Amniotic stem cell (primary cell): ENCODE measurements at regions not wholly inside any gene's neighbourhood (a gene's known extent, or its start where the extent isn't known, plus 50 kb on each side); places are given as distances from the start of the nearest gene placed in this dataset.
"Not testable (repeated sequence)": the region's sequence is repeated elsewhere in the genome, so short reads cannot be mapped to it uniquely, and the experiment has no call there.

Source experiments
- DNase-seq: peaks from one replicate; lab custom pipeline; 2025; lab: John Stamatoyannopoulos, UW

DNA sequence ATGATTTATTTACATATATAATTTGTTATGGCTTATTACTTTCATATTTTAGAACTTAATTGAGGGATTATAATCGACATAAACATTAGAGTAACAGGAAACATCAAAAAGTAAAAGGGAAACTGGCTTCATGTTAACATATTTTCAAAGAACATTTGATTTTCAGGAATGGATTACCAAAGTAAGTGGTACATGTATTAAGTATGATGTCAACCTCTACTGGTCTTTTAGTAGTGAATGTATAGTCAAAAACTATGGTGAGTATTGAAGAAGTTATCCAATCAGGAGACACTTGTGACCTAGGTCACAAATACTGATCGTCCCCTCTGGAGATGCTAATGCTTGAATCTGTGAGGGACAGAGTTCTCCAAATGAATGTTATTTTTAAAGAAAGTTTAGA is 768.9 kb upstream of the ADGRL4 start:
- no peak for DNase-seq

DNA sequence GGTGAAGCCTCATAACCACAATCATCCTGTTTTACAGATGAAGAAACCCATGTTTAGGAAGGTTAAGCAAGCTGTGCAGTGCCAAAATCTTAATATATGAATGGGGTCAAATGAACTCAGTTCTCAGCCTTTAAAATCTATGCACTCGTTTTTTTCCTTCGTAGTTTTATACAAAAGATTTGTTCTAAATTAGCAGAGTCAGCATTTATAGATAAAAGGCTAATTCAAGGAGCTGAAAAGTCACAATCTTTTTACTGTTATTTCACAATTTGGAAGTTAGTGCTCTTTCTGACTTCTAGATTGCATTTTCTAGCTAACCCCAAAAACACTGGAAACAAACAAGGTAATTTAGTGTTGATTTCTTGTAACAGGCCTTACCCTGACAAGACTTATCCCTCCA is 766.9 kb upstream of the ADGRL4 start:
- no peak for DNase-seq

DNA sequence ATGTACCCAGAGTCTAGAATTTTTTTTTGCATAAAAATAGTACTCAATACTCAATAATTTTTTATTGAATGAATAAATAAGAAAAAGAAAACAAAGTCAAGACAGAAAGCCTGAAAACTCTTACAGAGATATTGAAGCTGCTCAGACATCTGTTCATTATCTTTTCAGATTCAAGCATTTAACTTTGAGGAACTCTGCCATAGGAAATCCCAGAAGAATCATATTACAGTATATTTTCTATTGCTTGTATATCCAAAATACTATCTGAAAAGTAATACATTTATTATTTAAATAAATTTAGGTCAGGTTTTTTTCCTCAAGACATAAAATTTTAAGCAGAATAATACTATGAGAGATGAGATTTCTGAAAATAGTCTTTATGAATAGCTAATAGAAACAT is 755.9 kb upstream of the ADGRL4 start:
- DNase-seq = no peak

DNA sequence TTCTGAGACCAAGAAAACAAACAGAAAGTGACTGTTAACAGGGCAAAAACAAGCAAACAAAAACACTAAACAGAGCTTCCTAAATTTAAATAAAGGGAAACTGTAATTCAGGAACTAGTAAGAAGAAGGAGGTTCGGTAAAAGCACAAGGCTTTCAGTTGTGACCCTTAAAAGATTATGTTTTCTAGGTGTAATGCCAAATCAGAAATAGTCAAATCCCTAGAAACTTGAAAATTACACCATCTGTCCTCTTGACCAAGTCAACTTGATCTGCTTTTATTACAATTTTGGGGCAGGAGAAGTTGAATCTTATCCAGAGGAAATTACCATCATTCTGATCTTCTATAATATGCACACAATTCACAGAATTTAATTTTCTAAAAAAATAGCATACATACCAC is 754.0 kb upstream of the ADGRL4 start:
- DNase-seq = no peak

DNA sequence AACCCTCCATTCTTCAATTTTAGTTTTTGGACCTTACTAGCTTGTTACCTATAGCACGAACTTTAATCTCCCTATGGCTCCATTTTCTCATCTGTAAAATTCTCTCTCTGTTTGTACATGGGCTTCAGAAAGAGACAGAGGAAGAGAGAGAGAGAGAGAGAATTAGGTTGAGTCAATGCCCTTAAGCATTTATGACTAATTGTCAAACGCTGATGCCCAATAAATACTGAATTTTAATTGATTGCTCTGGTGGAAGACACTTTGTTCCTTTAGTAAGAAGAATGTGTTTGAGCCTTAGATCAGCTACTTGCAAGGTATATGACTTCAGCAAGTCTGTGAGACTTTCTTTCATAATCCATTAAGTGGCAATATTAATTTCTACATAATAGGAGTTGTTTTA is 743.1 kb upstream of the ADGRL4 start:
- DNase-seq = no peak

DNA sequence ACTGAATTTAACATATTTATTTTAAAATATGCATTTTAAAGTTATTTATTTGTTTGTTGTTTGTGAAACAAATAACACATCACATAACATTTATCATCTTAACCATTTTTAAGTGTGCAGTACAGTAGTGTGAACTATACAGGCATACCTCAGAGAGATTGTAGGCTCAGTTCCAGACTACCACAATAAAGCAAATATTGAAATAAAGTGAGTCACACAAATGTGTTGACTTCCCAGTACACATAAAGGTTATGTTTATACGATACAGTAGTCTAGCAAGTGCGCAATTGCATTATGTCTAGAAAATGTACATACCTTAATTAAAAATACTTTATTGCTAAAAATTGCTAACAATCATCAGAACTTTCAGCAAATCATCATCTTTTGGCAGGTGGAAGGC is 739.4 kb upstream of the ADGRL4 start:
- DNase-seq = no peak

DNA sequence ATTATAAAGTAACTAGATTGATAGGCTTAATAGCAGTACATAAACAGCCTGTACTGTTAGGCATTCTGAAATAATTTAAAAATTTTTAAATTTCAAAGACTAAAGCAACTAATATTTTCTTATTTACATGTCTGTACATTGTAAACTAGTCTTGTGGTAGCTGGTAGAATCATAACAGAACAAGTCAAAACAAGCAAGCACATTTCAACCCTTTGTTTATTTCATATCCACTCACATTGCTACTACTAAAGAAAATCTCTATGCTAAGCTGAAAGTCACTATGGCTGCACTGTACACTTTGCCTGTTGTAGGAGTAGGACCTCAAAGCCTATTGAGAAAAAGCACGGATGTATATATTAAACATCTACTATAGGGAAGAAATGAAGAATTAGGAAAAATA is 738.2 kb upstream of the ADGRL4 start:
- no peak for DNase-seq

DNA sequence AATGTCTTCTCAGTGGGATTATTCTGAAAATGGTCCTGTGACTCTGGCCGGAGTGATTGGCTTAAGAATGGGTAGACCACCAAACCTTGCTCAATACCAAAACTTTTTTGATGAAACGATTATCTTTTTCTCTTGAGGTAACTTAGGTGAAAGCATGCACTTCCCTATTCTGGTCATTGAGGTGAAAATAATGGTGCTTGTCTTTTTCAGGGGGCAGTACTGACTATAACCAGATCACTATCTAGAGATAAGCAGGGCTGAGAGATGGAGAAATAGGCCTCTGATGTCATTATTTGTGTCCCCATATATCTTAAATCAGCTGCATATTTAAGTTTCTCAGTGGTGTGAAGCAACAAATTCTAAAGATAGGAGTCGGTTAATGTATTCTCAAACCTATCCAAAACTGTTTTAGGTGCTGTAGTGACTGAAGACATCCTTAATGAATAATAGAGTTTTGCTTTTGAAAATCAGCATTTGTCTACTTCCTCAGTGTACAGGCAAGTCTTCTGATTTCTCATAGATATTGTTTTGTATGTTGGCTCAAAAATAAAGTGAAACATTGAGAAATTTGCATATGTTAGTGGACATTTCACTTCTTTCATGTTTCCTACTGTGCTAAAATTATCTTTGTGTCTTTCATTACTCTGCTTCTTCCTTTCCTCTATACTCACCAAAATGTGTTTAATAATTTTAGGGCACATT is 735.3 kb upstream of the ADGRL4 start:
- DNase-seq = no peak

DNA sequence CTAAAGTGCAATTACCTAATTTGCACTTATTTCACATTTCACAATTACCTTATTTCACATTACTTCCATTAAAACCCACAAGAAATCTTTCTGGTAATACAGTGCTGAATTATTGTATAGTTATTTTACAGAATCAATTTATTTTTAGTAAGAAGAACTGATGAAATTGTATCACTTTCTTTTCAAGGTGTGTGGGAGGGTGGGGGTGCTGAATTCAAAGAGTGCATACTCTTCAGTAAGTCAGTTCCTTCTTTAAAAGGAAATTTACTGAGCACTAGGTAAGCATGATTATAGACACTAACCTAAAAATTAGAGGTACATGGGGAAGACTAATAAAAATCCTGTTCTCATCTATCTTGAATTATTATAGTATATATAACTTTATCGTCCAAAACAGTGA is 731.6 kb upstream of the ADGRL4 start:
- DNase-seq = no peak

DNA sequence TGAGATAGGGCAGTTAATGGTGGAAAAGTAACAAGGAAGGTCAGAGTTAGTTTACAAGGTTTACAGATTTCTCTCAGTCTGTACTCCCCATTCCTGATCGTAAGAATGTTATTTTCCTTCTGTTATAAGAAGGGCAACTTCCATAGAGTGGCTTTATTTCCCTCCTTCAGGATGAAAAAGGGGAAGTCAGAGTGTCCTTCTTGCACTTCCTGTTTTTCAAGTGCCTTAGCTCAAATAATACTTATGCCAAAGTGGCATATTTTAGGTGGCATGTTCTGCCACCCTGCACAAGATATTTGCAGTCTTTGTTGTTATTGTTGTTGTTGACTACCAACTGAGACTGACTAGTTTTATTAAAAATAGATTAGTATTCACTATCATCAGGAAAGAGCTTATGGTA is 730.7 kb upstream of the ADGRL4 start:
- DNase-seq = no peak

DNA sequence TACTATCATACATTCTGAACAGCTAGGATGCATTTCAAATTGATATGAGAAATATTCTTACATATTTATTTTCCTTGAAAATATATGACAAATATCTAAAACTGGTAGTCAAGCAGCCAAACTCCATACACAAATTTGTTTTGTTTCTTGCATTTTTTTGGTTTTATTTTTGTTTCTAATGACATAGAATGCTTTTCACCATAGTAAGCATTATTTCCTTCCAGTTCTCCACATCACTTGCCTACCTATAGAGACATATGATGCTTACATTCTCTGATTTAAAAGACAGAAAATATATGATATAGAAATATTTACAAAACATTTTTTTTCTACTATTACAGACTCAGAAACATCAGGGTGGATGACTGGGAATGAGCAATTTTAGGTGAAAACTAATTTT is 726.4 kb upstream of the ADGRL4 start:
- no peak for DNase-seq

DNA sequence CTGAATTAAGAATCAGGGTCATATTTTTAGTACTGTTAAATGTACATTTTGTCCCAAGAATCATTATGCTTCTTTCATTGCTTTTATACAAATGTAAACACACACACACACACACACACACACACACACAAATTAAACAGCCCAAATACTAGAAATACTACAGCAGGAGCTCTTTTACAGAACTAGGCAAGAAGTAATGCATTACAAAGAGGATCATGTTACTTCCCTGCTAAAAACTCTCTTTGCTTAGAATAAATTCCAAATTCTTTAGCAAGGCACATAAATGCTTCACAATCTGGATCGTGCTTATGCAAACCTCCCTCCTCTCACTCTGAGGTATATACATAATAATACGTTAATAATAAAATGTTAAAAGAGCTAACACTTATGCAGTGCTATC is 720.4 kb upstream of the ADGRL4 start:
- no peak for DNase-seq

DNA sequence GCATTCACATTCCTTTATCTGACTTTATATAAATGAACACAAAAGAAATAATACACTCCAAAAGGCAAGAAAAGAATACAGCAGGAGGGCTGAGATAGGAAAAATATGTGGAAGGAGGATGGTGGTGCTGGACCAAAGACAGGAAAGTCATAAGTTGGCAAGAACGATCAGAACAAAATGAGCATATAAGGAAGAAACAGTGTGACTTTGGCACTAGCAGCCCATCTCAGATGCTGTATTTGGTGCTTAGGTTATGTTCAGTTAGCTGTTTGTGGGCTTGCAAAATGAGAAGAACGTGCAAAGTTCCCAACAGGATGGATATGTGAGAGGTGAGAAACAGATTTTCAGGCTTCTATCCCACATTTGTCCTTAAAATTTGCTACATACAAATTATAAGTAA is 719.8 kb upstream of the ADGRL4 start:
- DNase-seq = no peak

DNA sequence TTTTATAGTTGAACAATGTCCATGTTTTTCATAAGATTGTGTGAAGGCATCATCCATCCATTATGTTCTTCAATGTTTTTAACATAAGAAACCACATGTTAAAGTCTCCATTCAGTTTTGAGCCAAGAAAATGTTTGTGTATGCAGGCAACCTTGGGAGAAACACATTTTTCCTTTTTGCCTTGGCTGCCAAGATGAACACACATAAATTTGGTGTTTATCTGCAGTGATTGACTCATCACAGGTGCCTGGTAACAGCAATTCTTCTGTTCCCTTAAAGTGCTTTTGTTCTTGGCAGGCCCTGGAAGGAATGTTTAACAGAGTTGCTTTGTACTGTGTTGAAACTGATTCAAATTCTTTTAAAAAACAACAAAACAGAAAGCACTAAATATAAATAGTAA is 709.9 kb upstream of the ADGRL4 start:
- no peak for DNase-seq

DNA sequence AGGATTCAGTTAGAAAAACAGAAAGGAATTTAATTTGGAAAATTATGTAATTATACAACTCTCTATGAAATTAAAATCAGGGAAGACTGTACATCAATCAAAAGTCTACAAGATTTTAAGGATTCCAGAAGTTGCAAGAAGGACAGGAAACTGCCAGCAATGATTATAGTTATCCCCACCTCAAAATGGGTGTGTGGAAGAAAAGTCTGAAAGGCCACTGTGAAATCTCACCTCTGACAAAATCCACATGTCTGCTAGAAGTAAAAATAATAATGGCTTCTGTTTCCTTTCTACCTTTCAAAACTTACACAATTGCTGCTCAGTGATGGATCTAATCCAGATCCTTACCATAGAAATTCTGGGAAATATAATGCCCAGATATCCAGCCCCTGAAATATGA is 708.1 kb upstream of the ADGRL4 start:
- no peak for DNase-seq

DNA sequence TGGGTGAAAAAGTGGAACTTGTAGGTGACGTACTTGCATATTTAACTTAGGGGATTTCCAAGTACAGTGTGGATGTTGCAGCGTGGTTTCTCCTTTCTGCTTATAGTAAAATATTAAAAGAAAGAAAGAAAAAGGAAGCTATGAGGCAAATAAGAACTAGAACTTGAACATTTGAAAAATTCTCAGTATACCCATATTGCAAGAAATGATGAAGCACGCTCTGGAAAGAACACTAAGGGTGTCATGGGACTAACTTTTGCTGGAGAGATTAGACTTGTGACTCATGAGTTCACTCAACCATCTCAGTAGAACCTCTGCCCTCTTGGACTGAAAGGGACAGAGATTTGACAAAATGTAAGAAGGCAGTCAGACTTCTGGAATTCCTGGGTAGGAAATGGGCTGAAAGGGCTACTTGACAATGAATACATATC is 704.5 kb upstream of the ADGRL4 start:
- no peak for DNase-seq

DNA sequence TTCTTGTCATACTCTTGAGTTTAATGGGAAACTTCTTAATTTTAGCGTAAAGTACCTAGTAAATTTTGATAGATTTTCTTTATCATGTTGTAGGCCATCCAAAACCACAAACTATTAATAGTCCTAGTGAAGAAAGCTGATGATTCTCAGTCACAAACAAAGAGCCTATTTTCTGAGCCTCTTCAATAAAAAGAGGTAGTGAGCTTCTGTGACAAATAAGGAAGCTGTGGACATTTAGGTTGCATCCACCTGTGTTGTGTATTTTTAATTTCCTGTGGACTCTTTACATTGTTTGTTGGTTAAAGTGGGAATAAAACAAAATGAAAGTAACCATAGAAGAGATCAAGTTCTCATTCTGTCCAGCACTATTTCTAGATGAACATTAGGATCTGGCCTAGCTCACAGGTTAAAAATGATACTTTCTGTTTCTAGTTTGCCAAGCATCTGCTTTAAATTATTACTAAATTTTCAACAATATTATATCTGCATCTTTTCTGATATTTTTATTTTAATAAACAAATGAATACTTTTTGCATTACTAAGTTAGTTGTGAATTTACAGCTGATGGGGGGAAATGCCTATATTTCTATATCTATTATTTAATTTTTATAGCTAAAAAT is 702.2 kb upstream of the ADGRL4 start:
- DNase-seq = no peak

DNA sequence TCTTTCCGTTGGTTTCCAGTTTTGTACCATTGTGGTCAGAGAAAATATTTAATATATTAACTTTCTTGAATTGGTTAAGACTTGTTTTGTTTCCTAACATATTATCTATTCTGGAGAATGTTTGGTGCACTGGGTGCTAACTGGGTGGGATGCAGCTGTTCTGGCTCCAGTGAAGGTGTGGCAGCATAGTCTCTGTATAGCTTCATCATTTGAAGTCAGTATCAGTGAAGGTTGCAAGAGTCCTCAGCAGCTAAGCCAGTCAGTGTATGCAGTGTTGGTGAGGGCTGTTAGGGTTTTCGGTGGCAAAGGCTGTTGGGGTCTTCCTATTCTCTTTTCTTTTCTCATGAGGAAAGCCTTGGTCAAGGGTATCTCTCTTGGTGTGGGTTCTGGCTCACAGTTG is 698.7 kb upstream of the ADGRL4 start:
- no peak for DNase-seq

DNA sequence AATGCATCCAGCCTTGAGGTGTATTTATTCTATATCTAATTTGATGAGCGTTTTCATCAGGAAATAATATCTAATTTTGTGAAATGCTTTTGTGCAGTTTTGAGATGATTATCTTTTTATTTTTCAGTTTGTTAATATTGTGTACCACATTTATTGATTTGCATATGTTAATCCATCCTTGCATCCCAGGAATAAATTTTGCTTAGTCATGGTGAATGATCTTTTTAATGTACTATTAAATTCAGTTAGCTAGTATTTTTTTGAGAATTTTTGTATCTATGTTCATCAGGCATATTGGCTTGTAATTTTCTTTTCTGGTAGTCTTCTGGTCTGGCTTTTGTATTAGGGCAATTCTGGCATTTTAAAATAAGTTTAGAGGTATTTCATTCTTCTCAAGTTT is 697.5 kb upstream of the ADGRL4 start:
- no peak for DNase-seq

DNA sequence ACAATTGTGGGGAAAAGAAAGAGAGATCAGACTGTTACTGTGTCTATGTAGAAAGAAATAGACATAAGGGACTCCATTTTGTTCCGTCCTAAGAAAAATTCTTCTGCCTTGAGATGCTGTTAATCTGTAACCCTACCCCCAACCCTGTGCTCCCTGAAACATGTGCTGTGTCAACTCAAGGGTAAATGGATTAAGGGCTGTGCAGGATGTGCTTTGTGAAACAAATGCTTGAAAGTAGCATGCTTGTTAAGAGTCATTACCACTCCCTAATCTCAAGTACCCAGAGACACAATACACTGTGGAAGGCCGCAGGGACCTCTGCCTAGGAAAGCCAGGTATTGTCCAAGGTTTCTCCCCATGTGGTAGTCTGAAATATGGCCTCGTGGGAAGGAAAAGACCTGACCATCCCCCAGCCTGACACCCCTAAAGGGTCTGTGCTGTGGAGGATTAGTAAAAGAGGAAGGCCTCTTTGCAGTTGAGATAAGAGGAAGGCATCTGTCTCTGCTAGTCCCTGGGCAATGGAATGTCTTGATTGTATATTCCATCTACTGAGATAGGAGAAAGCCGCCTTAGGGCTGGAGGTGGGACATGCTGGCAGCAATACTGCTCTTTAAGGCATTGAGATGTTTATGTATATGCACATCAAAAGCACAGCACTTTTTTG is 695.9 kb upstream of the ADGRL4 start:
- not testable (repeated sequence) for DNase-seq

DNA sequence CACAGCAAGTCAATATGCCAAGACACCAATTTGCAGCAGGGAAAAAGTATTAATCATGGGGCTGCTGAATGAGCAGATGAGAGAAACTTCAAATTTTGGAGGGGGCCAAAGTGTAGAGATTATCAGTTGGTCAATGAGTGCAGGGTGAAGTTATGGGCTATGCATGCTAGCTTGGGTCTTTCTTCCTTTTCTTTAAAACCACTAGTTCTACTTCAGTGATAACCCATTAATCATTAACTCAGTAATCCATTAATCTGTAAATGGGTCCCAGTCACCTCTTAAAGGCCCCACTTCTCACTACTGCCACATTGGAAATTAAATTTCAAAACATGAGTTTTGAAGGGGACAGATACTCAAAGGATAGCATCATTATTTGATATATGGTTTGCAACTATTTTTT is 688.6 kb upstream of the ADGRL4 start:
- no peak for DNase-seq

DNA sequence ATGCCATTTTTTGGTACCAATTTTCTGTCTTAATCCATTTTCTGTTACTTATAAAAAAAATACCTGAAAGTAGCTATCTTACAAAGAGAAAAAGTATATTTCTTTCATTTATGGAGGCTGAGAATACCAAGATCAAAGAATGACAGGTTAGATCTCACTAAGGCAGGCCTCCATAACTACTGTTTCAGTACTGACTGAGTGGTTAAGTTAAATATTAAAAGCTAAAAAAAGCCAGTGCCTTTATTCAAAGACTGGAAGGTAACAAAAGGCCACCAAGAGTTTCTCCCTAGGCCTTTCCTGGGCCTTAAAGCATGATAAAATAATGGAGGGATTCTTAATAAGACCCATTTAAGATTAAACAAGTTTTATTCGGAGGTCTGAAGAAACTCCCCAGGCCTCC is 687.7 kb upstream of the ADGRL4 start:
- DNase-seq = no peak

DNA sequence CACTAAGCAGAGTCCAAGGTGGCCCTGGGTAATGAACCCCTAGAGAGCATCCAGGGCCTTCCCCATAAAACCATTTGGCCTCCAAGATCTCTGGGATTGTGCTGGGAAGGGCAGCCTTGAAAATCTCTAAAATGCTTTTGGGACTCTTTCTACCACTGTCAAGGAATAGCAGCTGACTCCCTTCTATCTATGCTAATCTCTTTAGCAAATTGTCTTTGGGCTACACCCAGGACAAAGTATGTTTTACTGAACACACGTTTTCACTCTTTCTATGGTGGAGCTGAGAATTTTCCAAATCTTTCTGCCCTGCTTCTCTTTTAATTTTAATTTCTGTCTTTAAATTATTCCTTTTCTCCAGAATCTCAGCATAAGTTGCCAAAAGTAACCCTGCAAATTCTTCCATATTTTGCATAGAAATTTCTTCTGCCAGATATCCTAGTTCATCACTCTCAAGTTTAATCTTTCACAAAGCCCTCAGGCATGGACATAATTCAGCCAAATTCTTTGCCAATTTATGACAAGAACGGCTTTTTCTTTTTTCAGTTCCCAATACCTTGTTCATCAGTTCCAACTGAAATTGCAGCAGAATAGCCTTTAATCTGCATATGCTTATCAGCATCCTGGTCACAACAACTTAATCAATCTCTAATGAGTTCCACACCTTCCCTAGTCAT is 687.0 kb upstream of the ADGRL4 start:
- no peak for DNase-seq
